Activated CD4-positive, alpha-beta T cell treated with anti-CD3 and anti-CD28 coated beads, Interleukin-2, amount 50 U/mL, for 16 hours (primary cell): ENCODE measurements at regions not wholly inside any gene's neighbourhood (a gene's known extent, or its start where the extent isn't known, plus 50 kb on each side); places are given as distances from the start of the nearest gene placed in this dataset.

Experiments used
- DNase-seq: peaks from one replicate; pipeline ENCODE4 v3.0.0-alpha.2; 2020

DNA sequence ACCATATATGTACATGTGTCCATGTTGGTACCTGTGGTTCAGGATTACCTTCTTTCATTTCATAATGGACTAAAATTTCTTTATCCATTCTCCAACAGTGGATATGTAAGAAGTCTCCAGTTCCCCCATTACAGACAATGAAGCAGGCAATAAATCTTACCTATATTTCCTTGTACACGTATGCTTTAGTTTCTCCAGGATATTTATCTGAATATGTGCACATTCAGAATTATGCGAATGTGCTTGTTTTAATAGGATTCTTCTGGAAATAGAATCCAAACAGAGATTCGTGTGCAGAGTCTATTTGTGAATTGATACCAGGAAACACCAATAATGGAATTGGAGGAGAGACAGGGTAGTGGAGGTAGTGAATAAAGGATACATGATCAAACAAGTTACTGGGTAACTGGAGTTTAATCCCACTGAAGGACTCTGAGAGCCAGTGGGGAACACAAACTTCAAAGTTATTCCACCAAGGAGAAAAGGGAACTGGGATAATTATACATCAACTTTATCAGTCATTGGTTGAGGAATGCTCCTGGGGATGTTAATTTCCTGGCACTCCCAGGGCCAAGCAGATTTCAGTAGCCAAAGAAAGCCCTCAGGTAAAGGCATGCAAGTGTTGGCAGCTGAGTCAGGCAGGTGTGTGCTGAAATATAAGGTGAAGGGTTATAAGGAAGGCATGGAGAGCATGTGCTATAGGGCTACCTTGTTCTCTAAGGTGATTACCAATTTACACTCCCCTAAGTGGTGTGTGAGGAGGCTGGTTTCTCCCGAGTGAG, 374.9 kb upstream of the PBX1 start:
- DNase-seq, result no peak

DNA sequence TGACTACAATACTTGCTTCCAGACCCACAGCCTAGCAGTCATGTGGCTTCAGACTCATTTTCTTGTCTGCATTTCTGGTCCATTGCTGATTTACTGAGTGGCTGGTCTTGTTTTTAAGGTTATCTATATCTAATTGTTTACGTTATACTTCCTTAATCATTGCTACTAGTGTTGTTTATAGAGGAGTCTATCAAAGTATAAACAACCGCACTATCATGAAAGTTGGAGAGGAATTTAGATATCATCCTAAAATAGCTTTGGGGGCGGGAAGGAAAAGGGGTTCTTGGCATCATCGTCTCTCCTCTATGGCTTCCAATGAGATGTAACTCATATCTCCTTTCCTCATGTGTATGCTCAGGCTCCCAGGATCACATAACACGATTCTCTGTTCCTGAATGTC, 372.1 kb upstream of the PBX1 start:
- DNase-seq, result no peak

DNA sequence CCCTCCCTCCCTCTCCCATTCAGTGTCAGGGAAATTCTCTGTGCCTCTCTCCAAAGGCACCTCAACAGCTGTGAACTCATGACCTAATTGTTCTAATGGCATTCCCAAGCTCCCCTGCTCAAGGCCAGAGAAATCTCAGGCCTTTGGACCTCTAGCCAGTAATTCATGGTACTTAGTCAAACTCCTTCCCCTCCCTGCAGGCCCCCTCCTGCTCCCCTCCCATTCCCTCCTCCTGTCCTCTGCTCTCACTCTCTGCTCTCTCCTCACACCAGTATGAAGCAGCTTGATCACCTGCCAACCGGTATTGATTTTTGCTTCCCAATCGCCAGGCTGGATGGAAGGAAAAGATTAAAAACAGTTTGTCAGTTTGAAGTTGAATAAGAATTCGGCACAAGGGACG, 370.5 kb upstream of the PBX1 start:
- no peak for DNase-seq

DNA sequence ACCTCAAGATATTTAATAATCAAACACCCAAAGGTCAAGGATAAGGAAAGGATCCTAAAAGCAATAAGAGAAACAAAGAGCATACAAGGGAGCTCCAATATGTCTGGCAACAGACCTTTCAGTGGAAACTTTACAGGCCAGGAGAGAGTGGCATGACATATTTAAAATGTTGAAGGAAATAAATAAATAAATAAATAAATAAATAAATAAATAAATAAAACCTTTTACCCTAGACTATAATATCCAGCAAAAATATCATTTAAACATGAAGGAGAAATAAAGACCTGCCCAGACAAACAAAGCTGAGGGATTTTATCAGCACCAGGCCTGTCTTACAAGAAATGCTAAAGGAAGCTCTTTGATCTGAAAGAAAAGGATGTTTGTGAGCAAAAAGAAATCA, 367.8 kb upstream of the PBX1 start:
- no peak for DNase-seq

DNA sequence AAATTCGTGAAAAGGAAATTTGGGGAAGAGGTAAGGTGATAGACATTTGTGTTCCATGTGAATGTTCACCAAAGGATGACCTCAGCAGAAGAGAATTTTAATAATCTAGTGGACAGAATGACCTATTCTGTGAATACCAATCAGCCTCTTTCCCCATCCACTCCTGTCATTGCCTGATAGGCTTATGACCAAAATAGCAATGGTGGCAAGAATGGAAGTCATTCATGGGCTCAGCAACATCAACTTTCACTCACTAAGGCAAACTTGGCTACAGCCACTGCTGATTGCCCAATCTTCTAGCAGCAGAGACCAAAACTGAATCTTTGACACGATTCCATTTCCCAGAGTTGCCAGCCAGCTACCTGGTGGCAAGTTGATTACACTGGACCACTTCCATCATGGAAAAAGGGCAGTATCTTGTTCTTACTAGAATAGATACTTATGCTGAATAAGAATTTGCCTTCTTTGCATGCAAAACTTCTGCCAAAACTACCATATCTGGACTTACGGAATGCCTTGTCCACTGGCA, 348.7 kb upstream of the PBX1 start:
- no peak for DNase-seq

DNA sequence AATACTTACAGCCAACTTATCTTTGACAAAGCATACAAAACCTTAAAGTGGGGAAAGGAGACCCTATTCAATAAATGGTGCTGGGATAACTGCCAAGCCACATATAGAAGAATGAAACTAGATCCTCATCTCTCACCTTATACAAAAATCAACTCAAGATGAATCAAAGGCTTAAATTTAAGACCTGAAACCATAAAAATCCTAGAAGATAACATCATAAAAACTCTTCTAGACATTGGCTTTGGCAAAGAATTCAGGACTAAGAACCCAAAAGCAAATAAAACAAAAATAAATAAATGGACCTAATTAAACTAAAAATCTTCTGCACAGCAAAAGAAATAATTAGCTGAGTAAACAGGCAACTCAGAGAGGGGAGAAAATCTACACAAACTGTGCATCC, 335.6 kb upstream of the PBX1 start:
- no peak for DNase-seq

DNA sequence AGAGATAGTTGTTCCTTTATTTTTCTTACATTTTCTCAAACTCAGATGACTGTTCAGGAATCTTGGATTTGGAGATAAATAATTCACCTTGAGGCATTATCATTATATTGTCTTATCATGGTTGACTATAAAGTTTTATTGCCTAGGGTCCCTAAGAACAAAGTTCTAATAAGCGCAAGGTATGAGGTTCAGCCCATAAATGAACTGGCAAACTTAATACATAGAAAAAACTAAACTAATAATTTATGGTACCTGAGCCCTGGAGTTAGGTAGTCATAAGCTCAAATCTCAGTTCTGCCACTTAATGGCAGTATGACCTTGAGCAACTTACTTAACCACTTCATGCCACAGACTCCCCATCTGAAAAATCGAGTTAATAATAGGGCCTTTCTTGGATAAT, 334.0 kb upstream of the PBX1 start:
- DNase-seq, result no peak

DNA sequence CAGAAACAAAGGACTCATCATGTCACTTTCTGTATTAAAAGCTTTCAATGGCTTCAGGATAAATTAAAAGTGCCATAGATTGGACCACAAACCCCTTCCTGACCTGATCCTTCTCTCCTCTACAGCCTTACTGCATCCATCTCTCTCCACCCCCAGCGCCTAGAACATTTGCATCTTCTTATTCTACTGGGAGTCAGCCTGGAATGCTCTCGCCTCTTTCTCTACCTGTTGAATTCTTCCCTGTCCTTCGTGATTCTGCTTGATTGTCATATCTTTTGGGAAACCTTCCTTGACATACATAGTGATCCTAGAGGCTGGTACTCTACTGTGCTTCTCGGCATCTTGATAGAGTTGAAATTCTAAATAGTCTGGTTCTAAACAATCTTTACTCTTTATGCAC, 332.0 kb upstream of the PBX1 start:
- DNase-seq, result no peak

DNA sequence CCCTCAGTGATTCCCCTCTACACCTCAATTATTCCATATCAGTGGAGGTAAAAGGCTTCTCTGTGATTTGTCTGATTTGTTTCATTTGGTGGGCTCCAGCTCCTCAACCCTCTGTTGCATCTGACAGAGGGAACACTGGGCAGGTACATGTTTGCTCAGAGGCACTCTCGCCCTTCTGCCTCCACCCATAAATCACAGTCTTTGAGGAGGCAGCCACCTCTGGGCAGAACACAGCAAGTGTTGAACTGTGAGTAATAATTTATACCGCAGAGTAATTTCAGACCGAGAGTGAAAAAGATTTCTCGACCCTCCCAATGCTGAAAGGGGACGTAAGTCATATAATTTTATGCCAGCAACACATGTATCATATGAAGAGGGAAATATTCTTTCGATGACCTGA, 330.1 kb upstream of the PBX1 start:
- DNase-seq, result no peak

DNA sequence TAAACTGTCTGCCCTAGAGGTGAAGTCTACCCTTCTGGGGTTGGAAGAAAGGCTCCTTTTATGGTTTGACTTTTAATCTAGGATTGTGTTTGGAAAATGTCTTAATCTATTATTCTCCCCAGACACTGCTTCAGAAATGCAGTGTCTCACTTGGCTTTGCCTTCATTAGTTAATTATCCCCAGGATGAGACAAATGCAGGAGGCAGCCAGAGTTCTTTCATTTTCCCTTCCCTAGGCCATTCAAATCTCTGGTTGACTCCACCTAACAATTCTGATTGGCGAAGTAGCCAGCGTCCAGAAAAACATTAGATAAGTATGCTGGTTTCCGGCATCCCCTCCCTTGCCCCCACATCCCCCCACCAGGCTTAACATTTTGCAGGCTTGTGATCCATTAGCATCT, 325.8 kb upstream of the PBX1 start:
- DNase-seq, result no peak

DNA sequence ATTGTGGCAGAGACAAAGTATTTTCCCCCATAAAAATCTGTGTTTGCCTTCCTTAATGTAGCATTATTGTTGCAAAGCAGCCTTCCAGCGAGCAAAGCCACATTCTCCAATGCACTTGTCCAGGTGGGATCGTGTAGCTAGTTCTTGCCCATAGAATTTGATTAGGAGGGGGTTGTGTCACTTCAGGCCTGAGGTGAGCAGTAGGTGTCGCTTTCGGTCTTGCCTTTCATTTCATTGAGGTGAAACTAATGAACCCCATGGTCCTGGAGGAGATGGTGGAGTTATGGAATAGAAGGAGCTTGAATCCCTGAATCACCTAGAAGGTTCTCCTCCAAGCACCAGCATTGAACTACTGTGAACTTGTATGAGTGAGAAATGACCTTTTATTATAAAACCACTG, 318.9 kb upstream of the PBX1 start:
- DNase-seq, result no peak

DNA sequence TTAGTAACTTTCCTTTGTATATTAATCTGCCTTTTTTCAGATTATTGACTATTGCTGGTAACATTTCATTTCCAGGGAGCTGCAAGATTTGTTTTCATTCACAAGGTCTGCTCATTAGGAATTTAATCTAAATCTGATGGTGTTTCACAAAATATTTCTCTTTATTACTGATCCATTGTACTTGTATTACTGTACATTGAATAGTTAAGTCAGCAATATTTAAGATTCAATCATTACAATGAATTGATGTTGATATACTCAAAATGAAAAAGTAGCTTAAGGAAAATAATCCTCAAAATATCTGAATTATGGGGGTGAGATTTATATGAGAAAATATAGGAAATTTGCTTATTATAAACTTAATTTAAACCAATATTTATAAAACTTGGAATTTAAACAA, 308.6 kb upstream of the PBX1 start:
- DNase-seq, result no peak

DNA sequence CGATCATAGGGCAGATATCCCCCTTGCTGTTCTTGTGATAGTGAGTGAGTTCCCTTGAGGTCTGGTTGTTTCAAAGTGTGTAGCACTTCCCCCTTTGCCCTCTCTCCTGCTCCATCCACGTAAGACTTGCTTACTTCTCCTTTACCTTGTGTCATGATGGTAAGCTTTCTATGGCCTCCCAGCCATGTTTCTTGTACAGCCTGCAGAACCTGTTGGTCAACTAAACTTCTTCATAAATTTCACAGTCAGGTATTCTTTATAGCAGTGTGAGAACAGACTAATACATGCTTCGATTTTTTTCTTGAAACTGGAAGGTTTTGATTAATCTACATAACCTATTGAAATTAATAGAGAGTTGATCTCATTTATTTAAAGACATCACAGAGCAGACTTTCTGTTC, 302.5 kb upstream of the PBX1 start:
- no peak for DNase-seq

DNA sequence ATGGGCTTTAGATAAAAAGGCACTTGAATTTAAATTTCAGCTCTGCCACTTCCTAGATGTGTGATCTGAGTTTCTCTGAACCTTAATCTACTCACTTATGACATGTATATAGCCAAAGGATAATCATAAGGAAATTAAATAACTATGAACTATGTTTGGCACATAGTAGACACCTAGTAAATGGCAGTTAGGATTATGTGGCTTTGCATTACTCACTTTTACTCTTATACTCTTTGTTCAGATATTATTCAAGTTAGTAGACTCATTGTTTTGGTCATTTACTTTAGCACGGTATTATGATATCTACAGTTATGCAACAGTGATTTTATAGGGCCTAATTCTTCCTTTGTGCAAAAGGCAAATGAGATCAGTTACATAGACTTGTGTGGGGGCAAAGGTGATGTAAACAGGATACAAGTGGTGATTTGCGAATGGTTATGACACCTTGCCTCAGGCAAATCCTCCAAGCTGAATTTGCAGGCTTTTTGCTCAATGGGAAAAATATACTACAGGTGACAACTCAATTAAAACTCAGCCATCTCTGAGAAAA, 297.2 kb upstream of the PBX1 start:
- DNase-seq, result no peak

DNA sequence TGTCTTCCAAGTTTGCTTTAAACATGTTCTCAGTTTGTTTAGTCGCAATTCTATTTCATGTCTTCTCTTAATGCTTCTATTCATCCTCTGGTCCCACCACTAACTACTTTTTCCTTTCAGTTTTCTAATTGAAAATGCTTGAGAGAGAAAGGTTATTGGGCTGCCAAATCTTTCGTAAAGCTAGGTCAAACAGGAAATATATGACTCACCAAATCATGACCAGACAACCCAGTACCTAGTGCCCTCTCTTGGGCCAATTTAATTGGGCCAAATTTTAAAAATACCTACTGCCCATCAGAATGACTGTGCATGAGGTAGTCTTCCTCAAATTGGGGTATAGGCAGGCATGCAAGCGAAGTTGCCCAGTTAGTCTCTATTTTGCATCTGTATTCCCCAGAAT, 295.4 kb upstream of the PBX1 start:
- DNase-seq, result no peak

DNA sequence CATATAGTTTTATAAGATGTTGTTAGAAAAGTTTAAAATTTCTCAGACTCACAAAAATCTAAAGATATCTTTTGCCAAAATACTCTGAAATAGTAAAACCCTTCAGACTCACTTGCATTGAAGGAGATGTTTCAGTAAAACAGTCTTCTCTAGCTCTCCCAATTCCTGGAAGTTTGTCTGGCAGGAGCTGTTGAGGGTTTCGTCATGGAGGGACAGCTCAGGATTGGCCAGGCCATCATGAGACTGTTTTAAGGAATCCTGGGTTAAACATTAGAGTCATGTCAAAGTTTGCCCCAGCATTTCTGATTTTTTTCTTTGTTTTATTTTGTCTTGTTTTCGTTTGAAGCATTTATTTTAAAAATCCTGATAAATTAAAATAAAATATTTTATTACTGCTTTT, 293.8 kb upstream of the PBX1 start:
- DNase-seq, result no peak

DNA sequence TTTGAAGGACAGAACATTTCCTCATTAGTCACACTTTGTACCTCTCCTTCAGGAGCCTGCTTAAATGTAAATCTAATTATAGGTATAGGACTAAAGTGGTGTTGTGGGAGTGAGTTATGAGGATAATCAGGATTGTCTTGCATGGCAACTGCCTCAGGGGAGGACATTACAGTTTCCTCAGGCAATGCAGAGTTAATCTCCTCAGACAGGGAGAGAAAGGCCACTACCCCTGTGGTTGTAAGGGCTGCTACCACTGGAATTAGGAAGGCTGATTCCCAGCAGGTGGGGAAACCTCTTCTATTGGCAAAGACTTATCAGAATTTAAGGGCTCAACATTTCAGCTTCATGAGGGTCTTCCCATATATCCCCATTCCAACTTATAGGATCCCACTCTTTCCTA, 286.8 kb upstream of the PBX1 start:
- no peak for DNase-seq

DNA sequence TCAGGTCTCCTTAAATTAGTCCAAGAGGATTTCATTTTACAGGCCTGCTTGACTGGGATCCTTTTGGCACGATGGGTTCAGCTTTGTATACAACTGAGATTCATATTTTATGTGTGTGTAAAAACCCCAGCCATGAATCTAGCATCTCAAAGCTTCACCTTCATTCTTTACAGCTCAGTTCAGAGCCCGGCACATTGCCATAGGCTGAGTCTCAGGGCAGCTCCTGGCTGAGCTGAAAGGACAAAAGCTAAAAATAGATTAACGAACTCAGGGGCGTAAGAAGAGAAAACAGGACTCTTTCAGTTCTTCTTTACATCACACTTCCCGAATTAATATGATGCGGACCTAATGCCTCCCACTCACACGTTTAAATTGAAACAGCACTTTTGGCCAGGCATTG, 262.8 kb upstream of the PBX1 start:
- no peak for DNase-seq

DNA sequence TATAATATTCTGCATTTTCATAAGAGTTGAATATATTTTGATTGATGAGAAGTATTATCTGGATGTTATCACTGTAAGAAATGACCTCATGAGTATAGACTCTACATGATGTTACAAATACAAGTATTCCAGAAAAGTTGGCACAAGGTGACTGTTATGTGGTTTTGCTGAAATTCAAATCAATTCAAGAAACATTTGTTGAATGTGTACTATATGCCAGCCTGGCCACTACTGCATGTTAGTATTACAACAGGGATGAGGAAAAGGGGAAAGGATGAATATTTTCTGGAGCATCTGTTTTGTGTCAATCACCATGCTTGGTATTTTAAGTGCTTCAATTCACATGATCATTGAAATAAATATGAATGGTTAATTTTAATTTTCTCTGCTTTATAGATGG, 250.9 kb upstream of the PBX1 start:
- no peak for DNase-seq

DNA sequence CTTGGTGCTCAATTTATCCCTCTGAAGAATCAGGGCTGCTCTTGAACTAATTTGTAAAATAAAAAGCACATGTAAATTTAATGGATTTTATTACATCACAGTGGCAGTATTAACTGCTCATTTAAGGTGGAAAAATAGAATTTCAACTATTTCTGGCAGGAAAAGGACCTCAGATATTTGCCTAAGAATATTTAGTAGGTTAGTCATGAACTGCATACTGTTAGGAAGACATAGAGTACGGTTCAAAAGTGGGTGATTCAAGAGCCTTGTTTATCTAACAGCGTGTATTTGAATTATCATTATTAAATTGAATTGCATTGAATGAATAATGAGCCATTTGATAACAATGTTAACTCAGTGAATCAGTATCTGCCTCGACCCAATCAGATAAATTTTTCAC, 248.8 kb upstream of the PBX1 start:
- no peak for DNase-seq

DNA sequence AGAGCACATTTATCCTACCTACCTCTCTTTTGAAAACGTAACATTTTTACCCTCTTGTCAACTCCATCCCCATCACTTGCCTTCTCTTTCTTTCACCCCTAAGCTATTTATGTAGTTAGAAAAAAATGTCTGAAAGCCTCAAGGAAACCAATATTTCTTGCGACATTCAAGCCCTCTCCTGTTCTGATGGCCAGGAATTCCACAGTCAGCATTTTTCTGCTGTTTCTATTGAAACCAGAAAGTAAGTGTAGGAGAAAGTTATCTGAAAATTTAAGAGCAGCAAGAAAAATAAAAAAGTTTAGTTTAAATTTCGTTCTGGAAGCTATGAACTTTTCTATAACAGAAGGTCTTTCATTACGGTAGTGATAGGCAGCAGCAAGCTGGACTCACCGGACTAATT, 247.6 kb upstream of the PBX1 start:
- no peak for DNase-seq

DNA sequence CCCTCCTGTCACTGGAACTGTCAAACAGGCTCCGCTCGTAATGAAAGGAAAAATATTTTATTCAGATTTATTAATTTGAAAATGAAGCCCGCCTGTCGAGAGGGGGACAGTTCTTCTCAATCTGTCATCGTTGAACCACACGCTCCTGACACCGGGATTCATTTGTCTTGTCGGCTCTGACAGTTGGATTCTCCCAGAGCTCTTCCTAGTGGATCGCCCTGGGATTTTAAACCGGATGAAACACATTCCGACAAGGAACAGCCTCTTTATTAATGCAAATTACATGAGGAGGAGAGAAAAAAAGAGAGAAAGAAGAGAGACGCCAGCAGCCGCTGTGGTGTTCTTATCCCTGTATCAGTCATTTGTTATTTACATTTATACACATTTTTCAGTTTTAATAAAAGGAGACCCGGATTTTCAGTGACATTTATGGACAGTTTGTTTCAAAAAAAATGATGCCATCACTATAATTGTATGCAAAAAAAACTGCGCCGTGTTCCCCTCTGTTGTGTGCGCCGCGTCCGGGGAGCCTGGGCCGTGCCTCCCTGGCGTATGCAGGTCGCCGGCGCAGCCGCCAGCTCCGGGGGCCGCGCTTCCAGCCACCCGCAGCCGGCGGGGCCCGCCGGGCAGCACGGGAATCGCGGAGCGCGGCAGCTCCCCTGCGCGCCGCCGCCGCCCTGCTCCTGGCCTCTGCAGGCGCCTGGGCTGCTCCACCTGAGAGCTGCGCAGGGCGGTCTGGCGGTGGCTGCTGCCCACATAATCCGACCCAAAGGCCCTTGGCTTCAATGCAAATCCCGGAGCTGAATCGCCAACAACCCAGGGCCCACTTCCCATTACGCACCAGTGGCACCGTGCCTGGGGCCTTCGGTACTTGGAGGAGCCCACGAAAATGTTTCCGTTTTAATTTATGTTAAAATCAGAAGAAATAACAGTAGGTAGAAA, 237.9 kb upstream of the PBX1 start:
- DNase-seq, result no peak

DNA sequence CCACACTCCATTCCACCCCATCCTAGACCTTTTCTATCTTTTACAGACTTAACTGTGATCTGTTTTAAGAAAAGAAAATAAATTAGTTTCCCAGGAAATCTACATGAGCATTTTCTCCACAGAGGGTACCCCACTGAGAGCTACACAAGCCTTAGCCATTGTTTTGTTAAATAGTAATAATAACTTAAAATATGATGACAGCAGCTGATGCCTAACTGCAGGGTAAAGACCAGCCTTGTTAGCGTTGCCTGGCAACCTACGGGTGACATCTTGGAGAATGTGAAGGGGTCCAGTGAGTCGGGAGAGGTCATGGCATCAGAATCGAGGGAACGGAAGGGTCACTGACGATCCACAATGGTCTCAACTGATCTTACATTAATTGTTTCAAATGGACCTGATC, 233.2 kb upstream of the PBX1 start:
- no peak for DNase-seq

DNA sequence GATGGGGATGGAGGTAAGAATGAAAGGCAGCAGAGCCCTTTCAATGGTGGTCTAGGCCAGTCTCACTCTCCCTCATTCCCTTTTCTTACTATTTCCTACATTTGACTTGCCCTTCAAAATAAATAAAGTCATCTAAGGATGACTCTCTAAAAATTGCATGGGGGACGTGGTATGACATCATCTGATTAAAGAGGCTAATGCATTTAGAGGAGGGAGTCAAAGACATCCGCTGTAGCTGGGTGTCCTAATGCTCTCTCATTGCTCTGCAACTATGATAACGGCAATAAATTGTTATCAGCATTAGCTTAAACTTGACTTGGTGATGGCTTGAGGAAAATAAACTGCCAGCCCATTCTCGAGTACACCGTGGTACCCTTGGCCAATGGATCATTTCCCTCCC, 225.6 kb upstream of the PBX1 start:
- no peak for DNase-seq
